ENCODE measurements at regions not wholly inside any gene's neighbourhood (a gene's known extent, or its start where the extent isn't known, plus 50 kb on each side); places are given as distances from the start of the nearest gene placed in this dataset.

DNA sequence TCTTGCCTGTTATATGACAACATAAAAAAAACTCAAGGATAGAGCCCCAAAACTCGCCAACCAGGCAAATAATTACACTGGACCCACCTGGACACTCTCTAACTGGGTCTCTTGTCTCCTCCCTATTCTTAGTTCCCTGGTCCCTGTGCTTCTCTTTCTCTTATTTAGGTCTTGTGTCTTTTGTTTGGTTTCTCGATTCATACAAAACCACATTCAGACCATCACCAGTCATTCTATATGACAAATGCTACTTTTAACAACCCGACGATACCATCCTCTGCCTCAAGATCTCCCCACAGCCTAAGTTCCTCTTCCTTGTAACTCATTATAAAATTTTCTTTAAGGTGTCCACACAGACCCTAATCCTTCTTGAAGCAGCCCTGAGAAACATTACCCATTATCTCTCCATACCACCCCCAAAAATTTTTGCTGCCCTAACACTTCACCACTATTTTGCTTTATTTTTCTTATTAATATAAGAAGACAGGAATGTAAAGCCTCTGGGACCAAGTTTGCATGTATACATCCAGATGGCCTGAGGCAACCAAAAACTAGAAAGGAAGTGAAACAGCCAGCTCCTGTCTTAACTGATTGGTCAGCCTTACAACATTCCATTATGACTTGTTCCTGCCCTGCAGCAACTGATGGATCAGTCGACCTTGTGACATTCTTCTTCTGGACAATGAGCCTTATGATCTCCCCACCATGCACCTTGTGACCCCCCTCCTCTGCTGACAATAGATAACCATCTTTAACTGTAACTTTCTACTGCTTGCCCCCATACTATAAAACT is 638.2 kb downstream of the AMY1C start:
- intact Hi-C loops (cut with DNase I): no loop called here
- no peak for DNase-seq
- no peaks in the 10 kb centered on the region for H3K4me1 ChIP-seq (ENCODE audit: insufficient read depth)
- 77 to 80% (median 80%) methylated on average over 5 of the region's 5 CpGs for WGBS, 3 donors
- H3K27ac ChIP-seq: no peak overlapping the region
- H3K9me3 ChIP-seq: no peaks in the 10 kb centered on the region
- H3K36me3 ChIP-seq: no peaks in the 10 kb centered on the region
- TF ChIP-seq POLR2A (IDR thresholded peaks at IDR 0.05) (no peak), EP300 (IDR thresholded peaks at IDR 0.05) (no peak)
- TF ChIP-seq, protein P1, sequence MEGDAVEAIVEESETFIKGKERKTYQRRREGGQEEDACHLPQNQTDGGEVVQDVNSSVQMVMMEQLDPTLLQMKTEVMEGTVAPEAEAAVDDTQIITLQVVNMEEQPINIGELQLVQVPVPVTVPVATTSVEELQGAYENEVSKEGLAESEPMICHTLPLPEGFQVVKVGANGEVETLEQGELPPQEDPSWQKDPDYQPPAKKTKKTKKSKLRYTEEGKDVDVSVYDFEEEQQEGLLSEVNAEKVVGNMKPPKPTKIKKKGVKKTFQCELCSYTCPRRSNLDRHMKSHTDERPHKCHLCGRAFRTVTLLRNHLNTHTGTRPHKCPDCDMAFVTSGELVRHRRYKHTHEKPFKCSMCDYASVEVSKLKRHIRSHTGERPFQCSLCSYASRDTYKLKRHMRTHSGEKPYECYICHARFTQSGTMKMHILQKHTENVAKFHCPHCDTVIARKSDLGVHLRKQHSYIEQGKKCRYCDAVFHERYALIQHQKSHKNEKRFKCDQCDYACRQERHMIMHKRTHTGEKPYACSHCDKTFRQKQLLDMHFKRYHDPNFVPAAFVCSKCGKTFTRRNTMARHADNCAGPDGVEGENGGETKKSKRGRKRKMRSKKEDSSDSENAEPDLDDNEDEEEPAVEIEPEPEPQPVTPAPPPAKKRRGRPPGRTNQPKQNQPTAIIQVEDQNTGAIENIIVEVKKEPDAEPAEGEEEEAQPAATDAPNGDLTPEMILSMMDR (IDR thresholded peaks at IDR 0.05): no peak
- H3K27me3 ChIP-seq: no peaks in the 10 kb centered on the region
- no peak overlapping the region for H3K4me3 ChIP-seq

DNA sequence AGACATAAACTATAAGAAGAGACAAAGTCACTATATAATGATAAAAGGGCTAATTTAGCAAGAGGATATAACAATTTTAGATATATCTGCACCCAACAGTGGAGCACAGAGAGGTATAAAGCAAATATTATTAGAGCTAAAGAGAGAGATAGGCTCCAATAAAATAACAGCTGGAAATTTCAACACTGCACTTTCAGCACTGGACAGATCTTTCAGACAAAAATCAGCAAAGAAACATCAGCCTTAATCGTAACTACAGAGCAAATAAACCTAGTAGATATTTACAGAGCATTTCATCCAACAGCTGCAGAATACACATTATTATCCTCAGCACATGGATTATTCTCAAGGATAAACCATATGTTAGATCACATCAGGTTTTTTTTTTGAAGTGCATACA is 642.9 kb downstream of the AMY1C start:
- intact Hi-C loops (cut with DNase I): no loop called here
- Histone ChIP-seq H3K27ac (no peak overlapping the region), H3K27me3 (no peaks in the 10 kb centered on the region), H3K4me3 (no peak overlapping the region), H3K36me3 (no peaks in the 10 kb centered on the region), H3K9me3 (no peaks in the 10 kb centered on the region), H3K4me1 (ENCODE audit: insufficient read depth) (no peaks in the 10 kb centered on the region)
- TF ChIP-seq EP300 (IDR thresholded peaks at IDR 0.05) (no peak), POLR2A (IDR thresholded peaks at IDR 0.05) (no peak)
- TF ChIP-seq, protein P1 (IDR thresholded peaks at IDR 0.05): no peak
- no peak for DNase-seq
- 4 to 32% (median 14%) methylated on average over 1 of the region's 1 CpG for WGBS, 3 donors

DNA sequence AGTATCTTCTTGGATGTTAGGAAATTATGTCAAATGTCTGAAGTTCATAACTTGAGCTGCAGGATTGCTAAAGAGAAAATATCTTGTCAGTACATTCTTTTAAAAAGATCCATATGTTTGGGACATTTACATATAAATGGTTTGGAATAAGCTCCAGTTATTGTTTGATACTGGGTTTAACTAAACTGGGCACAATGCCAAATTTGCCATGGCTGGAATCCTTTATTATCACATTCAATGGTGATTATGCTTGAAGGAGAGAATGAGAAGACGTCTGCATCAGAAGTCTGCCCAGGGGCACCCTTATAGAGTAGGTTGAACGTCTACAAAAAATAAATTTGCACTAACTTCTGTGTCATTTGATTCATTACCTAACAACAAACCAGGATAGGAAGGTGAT is 652.5 kb downstream of the AMY1C start:
- intact Hi-C loops (cut with DNase I): no loop called here
- H3K27ac ChIP-seq: no peak overlapping the region
- H3K4me3 ChIP-seq: no peak overlapping the region
- no peaks in the 10 kb centered on the region for H3K9me3 ChIP-seq
- 33 to 45% (median 34%) methylated on average over 2 of the region's 2 CpGs for WGBS, 3 donors
- no peaks in the 10 kb centered on the region for H3K4me1 ChIP-seq (ENCODE audit: insufficient read depth)
- no peak for TF ChIP-seq POLR2A (IDR thresholded peaks at IDR 0.05)
- no peak for TF ChIP-seq EP300 (IDR thresholded peaks at IDR 0.05)
- TF ChIP-seq, protein P1 (IDR thresholded peaks at IDR 0.05): no peak
- no peaks in the 10 kb centered on the region for H3K36me3 ChIP-seq
- H3K27me3 ChIP-seq: no peaks in the 10 kb centered on the region
- no peak for DNase-seq

DNA sequence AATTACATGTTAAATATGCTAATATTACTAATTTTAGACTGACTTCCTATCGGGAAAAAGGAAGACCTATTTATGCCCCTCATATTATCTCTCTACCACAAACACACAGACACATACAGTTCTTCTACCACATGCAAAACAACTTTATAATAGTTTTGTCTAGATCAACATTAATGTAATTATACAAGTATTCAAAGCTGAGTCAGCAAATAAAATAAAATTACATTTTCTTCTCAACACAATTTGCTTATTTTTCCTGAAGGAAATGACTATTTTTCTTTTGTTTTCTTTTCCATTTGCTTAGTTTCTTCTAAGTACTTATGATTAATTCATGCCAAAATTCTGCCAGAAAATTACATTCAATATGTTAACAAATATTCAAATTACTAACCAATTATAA is 654.2 kb downstream of the AMY1C start:
- intact Hi-C loops (cut with DNase I): no loop called here
- Histone ChIP-seq H3K27ac (no peak overlapping the region), H3K36me3 (no peaks in the 10 kb centered on the region), H3K4me1 (ENCODE audit: insufficient read depth) (no peaks in the 10 kb centered on the region), H3K4me3 (no peak overlapping the region), H3K9me3 (no peaks in the 10 kb centered on the region), H3K27me3 (no peaks in the 10 kb centered on the region)
- WGBS, 3 donors: 24 to 47% (median 38%) methylated on average over 1 of the region's 1 CpG
- no peak for TF ChIP-seq EP300 (IDR thresholded peaks at IDR 0.05)
- TF ChIP-seq POLR2A (IDR thresholded peaks at IDR 0.05): no peak
- TF ChIP-seq, protein P1 (IDR thresholded peaks at IDR 0.05): no peak
- no peak for DNase-seq
